Ascending aorta (tissue), 2 donors: ENCODE measurements at regions not wholly inside any gene's neighbourhood (a gene's known extent, or its start where the extent isn't known, plus 50 kb on each side); places are given as distances from the start of the nearest gene placed in this dataset.

Experiments used
- DNase-seq, 2 donors: peaks; one replicate each; pipeline ENCODE4 v3.0.0-alpha.2; 2019; ENCODE audit warnings: low spot score in 2 of 2
- H3K27ac ChIP-seq, 2 donors: fragments of 200-600 bp; sonication (generic); one replicate each; pipeline ENCODE4 v1.5.1; 2016 to 2017; ENCODE audit warnings: mild to moderate bottlenecking in 1 of 2
- H3K27me3 ChIP-seq: fragments of 200-600 bp; sonication (generic); one replicate; pipeline ENCODE4 v1.5.1; 2017
- H3K36me3 ChIP-seq, 2 donors: fragments of 200-600 bp; sonication (generic); one replicate each; pipeline ENCODE4 v1.5.1; 2016
- H3K4me1 ChIP-seq, 2 donors: fragments of 200-600 bp; sonication (generic); one replicate each; pipeline ENCODE4 v1.5.1; 2016 to 2017; ENCODE audit warnings: mild to moderate bottlenecking in 1 of 2
- H3K4me3 ChIP-seq, 2 donors: fragments of 200-600 bp; sonication (generic); one replicate each; pipeline ENCODE4 v1.5.1; 2016 to 2017; ENCODE audit warnings: mild to moderate bottlenecking in 1 of 2
- H3K9me3 ChIP-seq, 2 donors: fragments of 200-600 bp; sonication (generic); one replicate each; pipeline ENCODE4 v1.5.1; 2016
- CTCF ChIP-seq, 3 experiments: fragments of 200-600 bp in 2 of 3; fragments of 450-650 bp in 1 of 3; sonication (generic) in 2 of 3; IDR thresholded peaks; one replicate each; pipeline ENCODE4 v1.5.1; 2016 to 2019; ENCODE audit warnings: antibody characterized with exemption in 3 of 3, mild to moderate bottlenecking in 1 of 3, moderate library complexity in 1 of 3
- intact Hi-C: fragments of 100-400 bp; cut with DNase I; formaldehyde crosslinking; loops from one replicate; pipeline ENCODE4 v1.15.1; 2023

- no peak for TF ChIP-seq CTCF (IDR thresholded peaks at IDR 0.05)
- no peak overlapping the region for H3K4me3 ChIP-seq
Measured at GRCh38 chr10:42883993-42884983, 101.7 kb downstream of the BMS1 start.

GRCh38 chr10:42885491-42886270 lies 103.1 kb downstream of the BMS1 start:
- no peaks in the 10 kb centered on the region for H3K27me3 ChIP-seq
- intact Hi-C loops, result no loop called here
- no peak overlapping the region for H3K4me3 ChIP-seq
- no peak for DNase-seq
- H3K4me1 ChIP-seq, result no peaks in the 10 kb centered on the region
- no peak for TF ChIP-seq CTCF (IDR thresholded peaks at IDR 0.05)
- no peaks in the 10 kb centered on the region for H3K36me3 ChIP-seq
- H3K27ac ChIP-seq, result no peak overlapping the region
- H3K9me3 ChIP-seq, result peaks cover 0 to 4% of the 10 kb centered on the region in 2 donors

More at GRCh38 chr10:42883993-42884983, 101.7 kb downstream of the BMS1 start:
- no peak for DNase-seq
- intact Hi-C loops, result no loop called here
- Histone ChIP-seq H3K4me1 (no peaks in the 10 kb centered on the region), H3K27me3 (no peaks in the 10 kb centered on the region), H3K27ac (no peak overlapping the region), H3K9me3 (peaks cover 0 to 4% of the 10 kb centered on the region in 2 donors), H3K36me3 (no peaks in the 10 kb centered on the region)

GRCh38 chr10:42887734-42888503 lies 105.3 kb downstream of the BMS1 start:
- H3K9me3 ChIP-seq, result no peaks in the 10 kb centered on the region
- DNase-seq, result no peak
- H3K4me1 ChIP-seq, result no peaks in the 10 kb centered on the region
- no peak overlapping the region for H3K27ac ChIP-seq
- intact Hi-C loops, result no loop called here
- no peaks in the 10 kb centered on the region for H3K36me3 ChIP-seq
- H3K27me3 ChIP-seq, result no peaks in the 10 kb centered on the region
- no peak overlapping the region for H3K4me3 ChIP-seq
- TF ChIP-seq CTCF (IDR thresholded peaks at IDR 0.05), result no peak

GRCh38 chr10:42888504-42889095 lies 106.0 kb downstream of the BMS1 start:
- no peak overlapping the region for H3K4me3 ChIP-seq
- H3K36me3 ChIP-seq, result no peaks in the 10 kb centered on the region
- H3K9me3 ChIP-seq, result no peaks in the 10 kb centered on the region
- no peaks in the 10 kb centered on the region for H3K27me3 ChIP-seq
- intact Hi-C loops, result no loop called here
- H3K27ac ChIP-seq, result no peak overlapping the region
- no peak for TF ChIP-seq CTCF (IDR thresholded peaks at IDR 0.05)
- no peak for DNase-seq
- no peaks in the 10 kb centered on the region for H3K4me1 ChIP-seq

GRCh38 chr10:42896735-42897134 lies 114.1 kb downstream of the BMS1 start:
- Histone ChIP-seq H3K27ac (no peak overlapping the region), H3K4me1 (no peaks in the 10 kb centered on the region), H3K4me3 (no peak overlapping the region), H3K27me3 (no peaks in the 10 kb centered on the region), H3K36me3 (no peaks in the 10 kb centered on the region), H3K9me3 (no peaks in the 10 kb centered on the region)
- intact Hi-C loops, result no loop called here
- DNase-seq, result no peak
- no peak for TF ChIP-seq CTCF (IDR thresholded peaks at IDR 0.05)
